ENCODE measurements at regions not wholly inside any gene's neighbourhood (a gene's known extent, or its start where the extent isn't known, plus 50 kb on each side); places are given as distances from the start of the nearest gene placed in this dataset.

DNA sequence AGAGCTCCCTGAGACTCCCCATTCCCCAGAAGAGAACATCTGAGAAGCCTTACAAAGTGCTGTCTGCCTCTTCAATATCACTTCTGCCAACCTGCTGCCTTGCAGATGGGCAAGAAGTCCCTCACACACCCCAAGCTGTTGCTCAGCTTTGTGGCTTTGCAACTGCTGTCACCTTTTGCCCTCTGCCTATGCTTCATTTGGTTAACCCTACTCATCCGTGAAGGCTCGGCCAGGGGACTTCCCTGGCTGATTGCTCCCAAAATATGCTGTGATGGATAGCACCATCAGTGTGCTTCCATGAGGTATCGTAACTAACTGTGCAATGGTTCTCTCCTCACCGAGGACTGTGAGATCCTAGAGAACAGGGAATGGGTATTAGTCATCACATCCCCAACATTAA lies 88.9 kb upstream of the CYP1B1 start:
- in situ Hi-C loops (cut with HindIII; ENCODE audit: low sequenced_read_pairs): no loop called here
- no peak overlapping the region for H3K4me3 ChIP-seq (ENCODE audit: low read depth, low read length)
- DNase-seq (ENCODE audit: low read depth, low spot score): no peak
- TF ChIP-seq, protein P1, sequence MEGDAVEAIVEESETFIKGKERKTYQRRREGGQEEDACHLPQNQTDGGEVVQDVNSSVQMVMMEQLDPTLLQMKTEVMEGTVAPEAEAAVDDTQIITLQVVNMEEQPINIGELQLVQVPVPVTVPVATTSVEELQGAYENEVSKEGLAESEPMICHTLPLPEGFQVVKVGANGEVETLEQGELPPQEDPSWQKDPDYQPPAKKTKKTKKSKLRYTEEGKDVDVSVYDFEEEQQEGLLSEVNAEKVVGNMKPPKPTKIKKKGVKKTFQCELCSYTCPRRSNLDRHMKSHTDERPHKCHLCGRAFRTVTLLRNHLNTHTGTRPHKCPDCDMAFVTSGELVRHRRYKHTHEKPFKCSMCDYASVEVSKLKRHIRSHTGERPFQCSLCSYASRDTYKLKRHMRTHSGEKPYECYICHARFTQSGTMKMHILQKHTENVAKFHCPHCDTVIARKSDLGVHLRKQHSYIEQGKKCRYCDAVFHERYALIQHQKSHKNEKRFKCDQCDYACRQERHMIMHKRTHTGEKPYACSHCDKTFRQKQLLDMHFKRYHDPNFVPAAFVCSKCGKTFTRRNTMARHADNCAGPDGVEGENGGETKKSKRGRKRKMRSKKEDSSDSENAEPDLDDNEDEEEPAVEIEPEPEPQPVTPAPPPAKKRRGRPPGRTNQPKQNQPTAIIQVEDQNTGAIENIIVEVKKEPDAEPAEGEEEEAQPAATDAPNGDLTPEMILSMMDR (IDR thresholded peaks at IDR 0.05; ENCODE audit: low read depth, low read length): no peak

DNA sequence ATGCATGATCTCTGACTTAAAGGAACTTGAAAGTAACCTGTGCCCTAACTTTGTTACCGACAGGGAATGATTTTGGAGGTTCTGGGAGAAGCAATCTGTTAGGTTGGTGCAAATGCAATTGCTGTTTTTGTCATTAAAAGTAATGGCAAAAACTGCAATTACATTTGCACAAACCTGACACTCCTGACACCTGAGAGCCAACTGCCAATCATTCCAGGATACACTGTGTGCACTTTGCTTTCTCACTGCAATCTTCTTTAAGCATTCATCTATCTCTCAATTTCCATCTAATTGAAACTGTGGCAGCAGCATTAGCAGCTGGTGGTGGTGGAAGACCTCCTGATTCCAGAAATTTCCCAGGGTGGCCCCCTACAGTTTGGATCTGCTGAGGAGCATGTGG lies 87.6 kb upstream of the CYP1B1 start:
- TF ChIP-seq, protein P1 (IDR thresholded peaks at IDR 0.05; ENCODE audit: low read depth, low read length): no peak
- no peak overlapping the region for H3K4me3 ChIP-seq (ENCODE audit: low read depth, low read length)
- in situ Hi-C loops (cut with HindIII; ENCODE audit: low sequenced_read_pairs): no loop called here
- DNase-seq (ENCODE audit: low read depth, low spot score): no peak

DNA sequence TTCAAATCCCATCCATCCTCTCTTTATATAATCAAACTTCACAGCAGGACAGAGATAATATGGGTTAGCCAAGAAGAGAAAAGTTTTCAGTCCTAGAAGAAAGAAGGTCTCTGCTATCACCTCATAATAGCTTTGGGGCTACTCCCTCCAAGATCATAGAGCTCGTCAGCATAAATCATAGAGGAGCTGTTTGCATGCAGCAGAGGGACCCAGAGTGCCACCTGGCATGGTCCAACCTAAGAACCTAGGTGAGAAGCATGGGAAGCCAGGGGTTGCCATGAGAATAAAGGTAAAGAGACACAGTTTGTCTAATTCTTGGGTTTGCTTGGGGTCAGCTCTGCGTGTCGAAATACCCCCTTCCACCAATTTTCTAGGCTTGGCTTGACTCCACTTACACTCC lies 87.1 kb upstream of the CYP1B1 start:
- DNase-seq (ENCODE audit: low read depth, low spot score): no peak
- H3K4me3 ChIP-seq (ENCODE audit: low read depth, low read length): no peak overlapping the region
- in situ Hi-C loops (cut with HindIII; ENCODE audit: low sequenced_read_pairs): no loop called here
- TF ChIP-seq, protein P1 (IDR thresholded peaks at IDR 0.05; ENCODE audit: low read depth, low read length): no peak

DNA sequence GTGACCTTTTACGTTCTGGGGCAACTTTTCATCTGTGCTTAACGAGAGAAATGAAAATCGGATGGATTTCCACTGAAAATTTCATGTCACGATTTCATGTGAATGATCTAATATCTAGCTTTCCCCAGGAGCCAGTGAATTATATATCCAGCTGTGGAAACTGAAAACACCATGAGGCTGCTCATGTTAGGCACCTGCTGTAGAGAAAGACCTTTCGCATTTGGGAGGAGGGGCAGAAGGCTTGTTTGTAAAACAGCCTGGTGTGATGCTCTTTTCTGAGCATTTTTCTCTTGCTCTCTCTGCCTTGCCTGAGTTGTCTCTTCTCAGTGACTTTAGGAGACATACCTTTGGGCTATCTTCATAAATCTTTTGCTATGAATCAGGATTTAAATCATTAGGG lies 84.6 kb upstream of the CYP1B1 start:
- TF ChIP-seq, protein P1 (IDR thresholded peaks at IDR 0.05; ENCODE audit: low read depth, low read length): no peak
- no peak overlapping the region for H3K4me3 ChIP-seq (ENCODE audit: low read depth, low read length)
- DNase-seq (ENCODE audit: low read depth, low spot score): no peak
- in situ Hi-C loops (cut with HindIII; ENCODE audit: low sequenced_read_pairs): no loop called here

DNA sequence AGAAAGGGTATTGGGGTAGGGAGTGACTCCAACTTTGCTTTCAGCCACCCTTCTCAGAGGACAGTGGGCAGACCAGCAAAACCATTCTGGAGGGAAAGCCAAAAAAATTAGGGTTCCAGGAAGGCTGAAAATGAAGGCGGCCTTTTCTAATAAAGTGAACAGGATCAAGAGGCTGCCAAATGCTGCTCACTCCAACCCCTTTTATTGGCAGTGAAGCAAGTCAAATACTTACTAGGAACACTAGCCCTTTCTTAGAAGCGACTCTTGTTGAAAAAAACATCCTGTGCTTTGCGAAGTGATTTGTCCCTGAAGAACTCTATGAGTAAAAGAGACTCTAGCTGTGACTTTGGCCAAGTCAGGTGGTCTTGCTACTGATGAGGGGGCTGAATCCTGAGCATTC lies 83.6 kb upstream of the CYP1B1 start:
- in situ Hi-C loops (cut with HindIII; ENCODE audit: low sequenced_read_pairs): no loop called here
- DNase-seq (ENCODE audit: low read depth, low spot score): no peak
- no peak overlapping the region for H3K4me3 ChIP-seq (ENCODE audit: low read depth, low read length)
- TF ChIP-seq, protein P1 (IDR thresholded peaks at IDR 0.05; ENCODE audit: low read depth, low read length): no peak

DNA sequence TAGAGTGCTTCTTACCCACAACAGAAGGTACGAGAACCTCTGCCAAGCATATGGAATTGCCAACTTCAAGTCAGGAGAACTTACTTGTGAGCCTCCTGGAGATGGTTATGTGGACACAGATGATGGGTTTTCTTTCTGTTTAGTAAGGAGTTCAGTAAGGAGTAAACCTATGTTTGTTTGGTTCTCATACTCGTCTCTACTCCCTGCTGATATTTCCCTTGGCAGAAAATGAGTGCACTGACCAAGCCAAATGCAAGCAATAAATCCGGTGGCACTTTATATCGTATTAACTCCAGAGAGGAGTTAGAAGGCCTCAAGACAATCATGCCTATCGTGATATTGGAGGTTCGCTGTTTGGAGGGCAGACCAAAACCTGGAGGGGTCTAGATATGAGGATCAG lies 83.2 kb upstream of the CYP1B1 start:
- in situ Hi-C loops (cut with HindIII; ENCODE audit: low sequenced_read_pairs): no loop called here
- no peak overlapping the region for H3K4me3 ChIP-seq (ENCODE audit: low read depth, low read length)

More for the DNA sequence above, 83.2 kb upstream of the CYP1B1 start:
- TF ChIP-seq, protein P1 (IDR thresholded peaks at IDR 0.05; ENCODE audit: low read depth, low read length): no peak
- DNase-seq (ENCODE audit: low read depth, low spot score): peak; percentile 39
